ENCODE measurements at regions not wholly inside any gene's neighbourhood (a gene's known extent, or its start where the extent isn't known, plus 50 kb on each side); places are given as distances from the start of the nearest gene placed in this dataset.

GRCh38 chr17:77423589-77424451, 283.1 kb downstream of the SEC14L1 start:
- Histone ChIP-seq H3K9me3 (replicated peaks; ENCODE audit: low read length) (no peaks in the 10 kb centered on the region), H3K4me2 (ENCODE audit: low read length) (peak overlapping the region; percentile 57), H3K9ac (ENCODE audit: low read depth, low read length) (peak overlapping the region; percentile 55), H3K36me3 (ENCODE audit: insufficient read depth, low read length) (peaks cover 25% of the 10 kb centered on the region), H3K4me3 (ENCODE audit: low read length) (peak overlapping the region; percentile 46), H3K4me1 (ENCODE audit: control insufficient read depth, insufficient read depth, low read length) (peaks cover 98% of the 10 kb centered on the region), H3K27me3 (ENCODE audit: control insufficient read depth, insufficient read depth, low read length) (no peaks in the 10 kb centered on the region)

- Histone ChIP-seq H3K9ac (ENCODE audit: low read depth, low read length) (peak overlapping the region; percentile 52), H3K4me1 (ENCODE audit: control insufficient read depth, insufficient read depth, low read length) (peaks cover 96% of the 10 kb centered on the region), H3K4me2 (ENCODE audit: low read length) (peak overlapping the region; percentile 73), H3K9me3 (replicated peaks; ENCODE audit: low read length) (no peaks in the 10 kb centered on the region), H3K36me3 (ENCODE audit: insufficient read depth, low read length) (peaks cover 22% of the 10 kb centered on the region), H3K27me3 (ENCODE audit: control insufficient read depth, insufficient read depth, low read length) (no peaks in the 10 kb centered on the region), H3K4me3 (ENCODE audit: low read length) (peak overlapping the region; percentile 14)
These were observed 284.0 kb downstream of the SEC14L1 start for GRCh38 chr17:77424585-77425344.

- H3K4me3 ChIP-seq (ENCODE audit: low read length) = no peak overlapping the region
- H3K9me3 ChIP-seq (replicated peaks; ENCODE audit: low read length) = no peaks in the 10 kb centered on the region
- H3K4me2 ChIP-seq (ENCODE audit: low read length) = peak overlapping the region; percentile 73
- H3K4me1 ChIP-seq (ENCODE audit: control insufficient read depth, insufficient read depth, low read length) = peaks cover 94% of the 10 kb centered on the region
- peak overlapping the region; percentile 32 for H3K9ac ChIP-seq (ENCODE audit: low read depth, low read length)
- no peaks in the 10 kb centered on the region for H3K27me3 ChIP-seq (ENCODE audit: control insufficient read depth, insufficient read depth, low read length)
- peaks cover 22% of the 10 kb centered on the region for H3K36me3 ChIP-seq (ENCODE audit: insufficient read depth, low read length)
These were observed 284.6 kb downstream of the SEC14L1 start for GRCh38 chr17:77425348-77425747.

GRCh38 chr17:77425791-77426641, 285.2 kb downstream of the SEC14L1 start:
- no peak overlapping the region for H3K4me3 ChIP-seq (ENCODE audit: low read length)
- peak overlapping the region; percentile 73 for H3K4me2 ChIP-seq (ENCODE audit: low read length)
- no peaks in the 10 kb centered on the region for H3K27me3 ChIP-seq (ENCODE audit: control insufficient read depth, insufficient read depth, low read length)
- H3K4me1 ChIP-seq (ENCODE audit: control insufficient read depth, insufficient read depth, low read length) = peaks cover 94% of the 10 kb centered on the region
- H3K9ac ChIP-seq (ENCODE audit: low read depth, low read length) = peak overlapping the region; percentile 57
- H3K36me3 ChIP-seq (ENCODE audit: insufficient read depth, low read length) = peaks cover 17% of the 10 kb centered on the region
- no peaks in the 10 kb centered on the region for H3K9me3 ChIP-seq (replicated peaks; ENCODE audit: low read length)

- no peaks in the 10 kb centered on the region for H3K9me3 ChIP-seq (replicated peaks; ENCODE audit: low read length)
These were observed 286.1 kb downstream of the SEC14L1 start for GRCh38 chr17:77426676-77427386.

GRCh38 chr17:77427391-77427991, 286.7 kb downstream of the SEC14L1 start:
- Histone ChIP-seq H3K27me3 (ENCODE audit: control insufficient read depth, insufficient read depth, low read length) (no peaks in the 10 kb centered on the region), H3K9ac (ENCODE audit: low read depth, low read length) (peak overlapping the region; percentile 57), H3K9me3 (replicated peaks; ENCODE audit: low read length) (no peaks in the 10 kb centered on the region), H3K4me2 (ENCODE audit: low read length) (peak overlapping the region; percentile 73), H3K36me3 (ENCODE audit: insufficient read depth, low read length) (peaks cover 12% of the 10 kb centered on the region), H3K4me1 (ENCODE audit: control insufficient read depth, insufficient read depth, low read length) (peaks cover 81% of the 10 kb centered on the region), H3K4me3 (ENCODE audit: low read length) (peak overlapping the region; percentile 14)

More at GRCh38 chr17:77426676-77427386, 286.1 kb downstream of the SEC14L1 start:
- Histone ChIP-seq H3K36me3 (ENCODE audit: insufficient read depth, low read length) (peaks cover 12% of the 10 kb centered on the region), H3K4me1 (ENCODE audit: control insufficient read depth, insufficient read depth, low read length) (peaks cover 88% of the 10 kb centered on the region), H3K4me3 (ENCODE audit: low read length) (no peak overlapping the region), H3K27me3 (ENCODE audit: control insufficient read depth, insufficient read depth, low read length) (no peaks in the 10 kb centered on the region), H3K9ac (ENCODE audit: low read depth, low read length) (peak overlapping the region; percentile 57), H3K4me2 (ENCODE audit: low read length) (peak overlapping the region; percentile 73)

GRCh38 chr17:77428020-77428748, 287.4 kb downstream of the SEC14L1 start:
- H3K36me3 ChIP-seq (ENCODE audit: insufficient read depth, low read length) = peaks cover 9% of the 10 kb centered on the region
- peaks cover 78% of the 10 kb centered on the region for H3K4me1 ChIP-seq (ENCODE audit: control insufficient read depth, insufficient read depth, low read length)
- peak overlapping the region; percentile 14 for H3K4me3 ChIP-seq (ENCODE audit: low read length)
- H3K9me3 ChIP-seq (replicated peaks; ENCODE audit: low read length) = no peaks in the 10 kb centered on the region
- peak overlapping the region; percentile 73 for H3K4me2 ChIP-seq (ENCODE audit: low read length)
- H3K27me3 ChIP-seq (ENCODE audit: control insufficient read depth, insufficient read depth, low read length) = no peaks in the 10 kb centered on the region
- peak overlapping the region; percentile 1 for H3K9ac ChIP-seq (ENCODE audit: low read depth, low read length)

GRCh38 chr17:77428749-77429368, 288.1 kb downstream of the SEC14L1 start:
- peaks cover 78% of the 10 kb centered on the region for H3K4me1 ChIP-seq (ENCODE audit: control insufficient read depth, insufficient read depth, low read length)
- H3K4me3 ChIP-seq (ENCODE audit: low read length) = no peak overlapping the region
- peaks cover 9% of the 10 kb centered on the region for H3K36me3 ChIP-seq (ENCODE audit: insufficient read depth, low read length)

GRCh38 chr17:77429369-77429968, 288.7 kb downstream of the SEC14L1 start:
- no peaks in the 10 kb centered on the region for H3K27me3 ChIP-seq (ENCODE audit: control insufficient read depth, insufficient read depth, low read length)
- peaks cover 9% of the 10 kb centered on the region for H3K36me3 ChIP-seq (ENCODE audit: insufficient read depth, low read length)
- peak overlapping the region; percentile 23 for H3K4me2 ChIP-seq (ENCODE audit: low read length)
- H3K4me3 ChIP-seq (ENCODE audit: low read length) = no peak overlapping the region
- H3K9ac ChIP-seq (ENCODE audit: low read depth, low read length) = peak overlapping the region; percentile 24
- no peaks in the 10 kb centered on the region for H3K9me3 ChIP-seq (replicated peaks; ENCODE audit: low read length)
- peaks cover 78% of the 10 kb centered on the region for H3K4me1 ChIP-seq (ENCODE audit: control insufficient read depth, insufficient read depth, low read length)

More at GRCh38 chr17:77428749-77429368, 288.1 kb downstream of the SEC14L1 start:
- H3K4me2 ChIP-seq (ENCODE audit: low read length) = no peak overlapping the region
- no peak overlapping the region for H3K9ac ChIP-seq (ENCODE audit: low read depth, low read length)
- no peaks in the 10 kb centered on the region for H3K27me3 ChIP-seq (ENCODE audit: control insufficient read depth, insufficient read depth, low read length)
- no peaks in the 10 kb centered on the region for H3K9me3 ChIP-seq (replicated peaks; ENCODE audit: low read length)
